ENCODE measurements at regions not wholly inside any gene's neighbourhood (a gene's known extent, or its start where the extent isn't known, plus 50 kb on each side); places are given as distances from the start of the nearest gene placed in this dataset.
"Not testable (repeated sequence)": the region's sequence is repeated elsewhere in the genome, so short reads cannot be mapped to it uniquely, and the experiment has no call there.

- no peak for DNase-seq (ENCODE audit: low read depth)
Measured at GRCh38 chr6:169144356-169144755, 109.3 kb downstream of the THBS2 start.

GRCh38 chr6:169142538-169142844 lies 111.2 kb downstream of the THBS2 start:
- no peak for DNase-seq (ENCODE audit: low read depth)

GRCh38 chr6:169141671-169142537 lies 111.7 kb downstream of the THBS2 start:
- DNase-seq (ENCODE audit: low read depth), result peak; percentile 90

- DNase-seq (ENCODE audit: low read depth), result no peak
Measured at GRCh38 chr6:169140986-169141495, 112.6 kb downstream of the THBS2 start.

GRCh38 chr6:169139179-169139971 lies 114.3 kb downstream of the THBS2 start:
- no peak for DNase-seq (ENCODE audit: low read depth)

GRCh38 chr6:169132352-169132940 lies 121.2 kb downstream of the THBS2 start:
- no peak for DNase-seq (ENCODE audit: low read depth)

GRCh38 chr6:169131390-169131789 lies 122.3 kb downstream of the THBS2 start:
- no peak for DNase-seq (ENCODE audit: low read depth)

GRCh38 chr6:169130113-169130512 lies 123.5 kb downstream of the THBS2 start:
- no peak for DNase-seq (ENCODE audit: low read depth)

GRCh38 chr6:169121013-169121412 lies 132.6 kb downstream of the THBS2 start:
- no peak for DNase-seq (ENCODE audit: low read depth)

GRCh38 chr6:169119669-169120068 lies 134.0 kb downstream of the THBS2 start:
- no peak for DNase-seq (ENCODE audit: low read depth)

GRCh38 chr6:169118346-169118830 lies 135.3 kb downstream of the THBS2 start:
- DNase-seq (ENCODE audit: low read depth), result no peak

GRCh38 chr6:169117663-169118062 lies 136.0 kb downstream of the THBS2 start:
- no peak for DNase-seq (ENCODE audit: low read depth)

- DNase-seq (ENCODE audit: low read depth), result no peak
Measured at GRCh38 chr6:169115632-169116031, 138.0 kb downstream of the THBS2 start.

GRCh38 chr6:169114632-169115031 lies 139.0 kb downstream of the THBS2 start:
- not testable (repeated sequence) for DNase-seq (ENCODE audit: low read depth)

GRCh38 chr6:169112483-169113320 lies 140.9 kb downstream of the THBS2 start:
- DNase-seq (ENCODE audit: low read depth), result no peak

- no peak for DNase-seq (ENCODE audit: low read depth)
Measured at GRCh38 chr6:169111203-169111602, 142.4 kb downstream of the THBS2 start.

- DNase-seq (ENCODE audit: low read depth), result no peak
Measured at GRCh38 chr6:169109411-169110220, 144.0 kb downstream of the THBS2 start.

GRCh38 chr6:169108753-169109152 lies 144.9 kb downstream of the THBS2 start:
- DNase-seq (ENCODE audit: low read depth), result no peak

- DNase-seq (ENCODE audit: low read depth), result no peak
Measured at GRCh38 chr6:169106176-169106575, 147.5 kb downstream of the THBS2 start.

GRCh38 chr6:169101981-169102380 lies 151.7 kb downstream of the THBS2 start:
- no peak for DNase-seq (ENCODE audit: low read depth)
